Activated naive CD4-positive, alpha-beta T cell treated with anti-CD3 and anti-CD28 coated beads, Interleukin-2, amount 50 U/mL, for 24 hours (primary cell): ENCODE measurements at regions not wholly inside any gene's neighbourhood (a gene's known extent, or its start where the extent isn't known, plus 50 kb on each side); places are given as distances from the start of the nearest gene placed in this dataset.

ENCODE experiments used
- H3K27ac Mint-ChIP-seq: one replicate; pipeline ENCODE4 v1.8.0; 2021; ENCODE audit warnings: mild to moderate bottlenecking, mixed read lengths
- H3K27me3 Mint-ChIP-seq: one replicate; pipeline ENCODE4 v1.8.0; 2021; ENCODE audit warnings: mixed read lengths
- H3K36me3 Mint-ChIP-seq: one replicate; pipeline ENCODE4 v1.8.0; 2021; ENCODE audit warnings: mixed read lengths
- H3K4me1 Mint-ChIP-seq: one replicate; pipeline ENCODE4 v1.8.0; 2021; ENCODE audit warnings: mixed read lengths
- H3K4me3 Mint-ChIP-seq: one replicate; pipeline ENCODE4 v1.8.0; 2021; ENCODE audit warnings: mild to moderate bottlenecking, mixed read lengths
- H3K9me3 Mint-ChIP-seq: one replicate; pipeline ENCODE4 v1.8.0; 2021; ENCODE audit warnings: mixed read lengths

DNA sequence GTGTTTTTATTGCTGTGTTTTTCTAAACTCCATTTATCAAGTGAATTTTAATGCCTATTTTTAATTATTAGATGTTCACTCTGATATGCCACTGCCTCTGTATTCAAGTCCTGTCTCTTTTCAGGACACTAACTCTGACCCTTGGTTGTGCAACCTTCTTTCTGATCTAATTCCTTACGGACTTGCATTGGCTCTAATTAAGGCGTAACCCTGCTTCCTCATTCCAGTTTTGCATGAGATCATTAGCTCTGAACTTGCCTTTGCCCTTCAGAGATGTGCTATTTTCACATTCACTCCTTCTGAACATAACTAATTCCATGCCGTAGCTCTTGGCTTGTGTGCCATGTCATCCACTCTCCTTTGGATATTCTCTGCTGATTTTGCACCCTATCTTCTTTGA, 162.5 kb upstream of the TMEFF2 start:
- Mint-ChIP-seq H3K27me3 (peaks cover 2% of the 10 kb centered on the region), H3K4me1 (no peaks in the 10 kb centered on the region), H3K4me3 (no peak overlapping the region), H3K9me3 (no peaks in the 10 kb centered on the region), H3K36me3 (no peaks in the 10 kb centered on the region), H3K27ac (no peak overlapping the region)

DNA sequence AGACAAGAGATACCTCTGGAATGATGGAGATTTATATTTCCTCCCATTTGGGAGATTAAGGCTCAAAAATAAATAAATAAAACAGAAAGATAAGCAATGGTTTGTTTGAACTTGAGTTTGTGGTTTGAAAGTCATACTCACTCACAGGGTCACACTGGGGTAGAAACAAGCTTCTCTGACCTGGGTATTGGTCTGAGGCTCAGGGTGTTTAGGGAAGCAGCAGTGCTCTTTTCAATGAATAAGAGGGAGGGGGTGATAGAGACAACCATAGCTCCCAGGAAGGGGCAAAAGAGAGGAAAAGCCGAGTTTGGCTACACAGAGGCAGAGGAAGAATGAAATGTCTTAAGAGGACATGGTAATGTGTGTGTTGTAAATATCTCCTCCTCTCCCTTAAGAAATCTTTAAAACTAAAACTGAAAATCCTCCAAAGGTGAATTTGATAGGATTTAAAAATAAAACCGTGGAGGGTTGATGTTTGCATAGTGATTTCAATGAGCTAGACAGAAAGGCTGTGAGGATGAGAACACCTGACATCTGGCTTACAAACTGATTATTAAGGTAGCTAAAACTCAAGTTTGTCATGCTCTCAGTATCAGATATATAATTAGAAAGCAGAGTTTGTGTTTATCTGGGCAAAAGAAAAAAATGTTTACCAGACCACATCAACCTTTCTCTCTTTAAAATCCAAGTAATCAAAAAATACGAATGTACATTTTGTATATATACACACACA, 159.9 kb upstream of the TMEFF2 start:
- H3K27ac Mint-ChIP-seq, result no peak overlapping the region
- peaks cover 2% of the 10 kb centered on the region for H3K27me3 Mint-ChIP-seq
- no peaks in the 10 kb centered on the region for H3K4me1 Mint-ChIP-seq
- no peak overlapping the region for H3K4me3 Mint-ChIP-seq
- H3K9me3 Mint-ChIP-seq, result no peaks in the 10 kb centered on the region
- H3K36me3 Mint-ChIP-seq, result no peaks in the 10 kb centered on the region

DNA sequence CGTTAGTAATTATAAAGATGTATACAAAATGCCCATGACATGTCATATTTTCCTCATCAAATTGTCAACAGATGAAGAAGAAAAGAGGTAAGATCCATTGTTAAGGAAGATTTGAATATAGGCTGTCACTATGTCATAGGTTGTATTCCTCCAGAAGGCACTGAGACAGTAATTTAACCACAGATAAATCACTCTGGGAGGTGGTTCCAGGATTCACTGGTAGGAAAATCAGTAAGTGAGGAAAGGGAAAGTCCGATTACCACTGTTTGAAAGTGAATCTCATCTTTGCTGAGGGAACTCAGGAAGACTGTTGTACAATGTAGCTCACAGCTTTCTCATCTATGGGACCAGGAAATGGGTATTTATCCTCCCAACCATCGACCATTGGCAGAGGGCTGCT, 152.8 kb upstream of the TMEFF2 start:
- Mint-ChIP-seq H3K9me3 (peaks cover 6% of the 10 kb centered on the region), H3K4me1 (no peaks in the 10 kb centered on the region), H3K27ac (no peak overlapping the region), H3K4me3 (no peak overlapping the region), H3K36me3 (no peaks in the 10 kb centered on the region), H3K27me3 (no peaks in the 10 kb centered on the region)

DNA sequence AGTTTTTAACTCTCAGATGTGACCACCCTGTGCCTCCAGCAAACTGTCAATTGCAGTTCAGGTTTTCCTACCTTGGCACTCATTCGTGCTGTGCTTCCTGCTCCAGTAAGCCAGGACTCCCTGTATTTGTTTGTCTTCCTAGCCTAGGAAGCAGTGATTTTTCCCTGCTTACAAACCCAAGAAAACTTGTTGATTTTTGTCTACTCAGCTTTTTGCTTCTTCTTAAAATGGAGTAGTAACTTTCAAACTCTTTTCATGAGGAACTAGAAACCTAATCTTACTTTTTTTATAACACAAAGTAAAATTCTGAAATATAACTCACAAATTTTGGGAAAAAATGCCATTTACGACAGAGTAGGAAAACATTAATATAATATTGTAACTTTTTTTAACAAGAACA, 150.6 kb upstream of the TMEFF2 start:
- no peaks in the 10 kb centered on the region for H3K27me3 Mint-ChIP-seq
- no peak overlapping the region for H3K27ac Mint-ChIP-seq
- no peaks in the 10 kb centered on the region for H3K36me3 Mint-ChIP-seq
- no peak overlapping the region for H3K4me3 Mint-ChIP-seq
- H3K4me1 Mint-ChIP-seq, result no peaks in the 10 kb centered on the region
- H3K9me3 Mint-ChIP-seq, result peaks cover 13% of the 10 kb centered on the region

DNA sequence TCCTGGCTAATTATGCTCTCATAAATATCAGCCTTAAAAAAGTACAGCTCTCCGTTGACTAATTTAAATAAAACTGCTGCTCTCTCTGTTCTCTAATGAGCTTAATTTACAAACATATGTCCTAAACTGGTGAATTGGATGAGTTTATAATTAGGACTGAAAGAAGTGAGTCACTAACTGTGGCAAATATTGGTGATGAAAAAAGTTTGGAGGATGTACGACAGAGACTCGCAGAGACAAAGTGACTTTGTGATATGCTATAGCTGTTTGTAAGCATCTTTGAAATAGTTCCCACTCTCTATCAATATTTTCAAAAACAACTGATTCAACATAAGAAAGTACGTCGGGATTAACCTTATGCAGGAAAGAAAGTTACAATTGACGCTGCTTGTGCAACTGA, 138.9 kb upstream of the TMEFF2 start:
- no peak overlapping the region for H3K27ac Mint-ChIP-seq
- H3K9me3 Mint-ChIP-seq, result no peaks in the 10 kb centered on the region
- H3K4me1 Mint-ChIP-seq, result no peaks in the 10 kb centered on the region
- H3K36me3 Mint-ChIP-seq, result no peaks in the 10 kb centered on the region
- H3K27me3 Mint-ChIP-seq, result no peaks in the 10 kb centered on the region
- H3K4me3 Mint-ChIP-seq, result no peak overlapping the region

DNA sequence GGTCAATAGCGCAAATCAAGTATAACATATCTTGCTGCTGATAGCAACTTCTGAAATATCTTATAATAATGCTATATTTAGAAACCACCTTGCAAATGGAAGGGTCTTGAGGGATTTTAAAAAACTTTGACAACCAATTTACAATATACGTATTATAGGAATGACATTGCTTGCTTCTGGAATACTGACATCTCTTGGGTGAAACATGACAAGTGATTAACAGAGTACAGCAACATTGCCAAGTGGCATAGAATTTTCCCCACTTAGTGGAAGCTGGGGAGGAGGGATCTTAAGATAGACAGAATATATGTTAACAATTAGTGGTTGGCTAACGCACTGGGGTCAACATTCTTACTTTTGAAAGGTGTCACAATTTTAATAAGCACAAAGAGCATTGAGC, 133.6 kb upstream of the TMEFF2 start:
- H3K36me3 Mint-ChIP-seq, result no peaks in the 10 kb centered on the region
- no peaks in the 10 kb centered on the region for H3K9me3 Mint-ChIP-seq
- no peaks in the 10 kb centered on the region for H3K4me1 Mint-ChIP-seq
- no peaks in the 10 kb centered on the region for H3K27me3 Mint-ChIP-seq
- H3K4me3 Mint-ChIP-seq, result no peak overlapping the region
- no peak overlapping the region for H3K27ac Mint-ChIP-seq

DNA sequence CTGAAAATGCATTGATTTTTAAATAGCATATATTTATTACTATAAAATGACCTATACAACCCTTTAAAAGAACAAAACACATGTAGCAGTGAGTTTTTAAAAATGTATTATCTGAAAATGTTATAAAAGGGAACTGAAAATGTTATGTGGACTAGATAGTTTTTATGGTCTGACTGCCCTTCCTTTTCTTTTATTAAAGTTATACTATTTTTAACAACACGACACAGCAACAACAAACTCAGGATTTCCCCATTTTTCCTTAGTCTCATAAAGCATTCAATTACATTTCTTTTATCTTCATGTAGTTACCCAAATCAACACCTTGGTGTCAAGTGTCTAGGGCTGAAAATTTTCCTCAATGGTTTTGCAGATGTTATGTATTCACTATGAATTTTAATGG, 132.8 kb upstream of the TMEFF2 start:
- Mint-ChIP-seq H3K36me3 (no peaks in the 10 kb centered on the region), H3K27me3 (no peaks in the 10 kb centered on the region), H3K4me1 (no peaks in the 10 kb centered on the region), H3K9me3 (no peaks in the 10 kb centered on the region), H3K27ac (no peak overlapping the region), H3K4me3 (no peak overlapping the region)

DNA sequence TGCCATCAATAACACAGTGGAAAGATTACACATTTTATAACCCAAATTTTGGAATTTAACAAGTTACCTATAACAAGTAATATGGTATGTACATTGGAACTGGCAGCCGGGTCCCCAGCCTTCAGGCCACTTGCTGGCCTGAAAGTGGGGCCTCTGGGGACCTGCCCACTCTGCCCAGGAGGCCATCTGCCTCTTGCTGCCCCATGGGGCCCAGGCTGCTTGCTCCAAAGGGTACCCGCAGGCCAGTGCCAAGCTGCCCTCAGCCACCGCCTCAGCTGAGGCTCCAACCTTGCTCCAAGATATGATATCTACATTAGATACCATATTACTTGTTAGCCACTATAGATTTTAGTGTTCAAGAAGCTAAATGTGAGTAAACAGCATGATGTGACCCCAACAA, 120.8 kb upstream of the TMEFF2 start:
- H3K9me3 Mint-ChIP-seq, result no peaks in the 10 kb centered on the region
- H3K4me3 Mint-ChIP-seq, result no peak overlapping the region
- H3K36me3 Mint-ChIP-seq, result no peaks in the 10 kb centered on the region
- no peaks in the 10 kb centered on the region for H3K27me3 Mint-ChIP-seq
- no peak overlapping the region for H3K27ac Mint-ChIP-seq
- H3K4me1 Mint-ChIP-seq, result no peaks in the 10 kb centered on the region

DNA sequence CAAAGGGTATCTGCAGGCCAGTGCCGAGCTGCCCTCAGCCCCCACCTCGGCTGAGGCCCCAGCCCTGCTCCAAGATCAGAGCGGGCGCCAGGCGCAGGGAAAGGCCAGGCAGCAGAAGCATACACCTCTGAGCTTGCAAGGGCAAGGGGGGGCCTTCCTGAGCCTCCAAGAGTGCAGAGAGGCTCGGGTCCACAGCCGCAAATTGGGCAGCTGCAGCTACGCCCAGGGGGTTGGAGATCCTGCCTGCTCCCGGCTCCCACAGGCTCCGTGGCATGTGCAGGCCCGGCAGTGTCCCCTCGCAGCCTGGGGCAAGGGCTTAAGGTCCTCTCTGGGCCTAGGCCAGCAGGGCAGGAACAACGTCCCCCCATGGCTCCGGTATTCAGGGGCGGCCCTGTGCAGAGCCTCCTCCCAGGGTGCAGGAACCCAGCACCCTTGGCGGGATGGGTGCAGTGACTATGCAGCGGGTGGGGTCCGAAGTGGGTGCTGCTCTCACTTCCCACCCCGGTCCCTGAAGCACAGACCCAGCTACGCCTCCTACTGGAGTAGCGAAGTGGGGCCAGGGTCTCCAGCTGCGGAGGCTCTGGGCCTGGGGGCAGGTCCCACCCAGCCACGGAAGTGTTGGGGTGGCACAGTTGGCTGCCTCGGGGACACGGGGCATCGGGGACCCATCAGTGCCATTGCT, 120.2 kb upstream of the TMEFF2 start:
- H3K4me3 Mint-ChIP-seq, result no peak overlapping the region
- no peaks in the 10 kb centered on the region for H3K36me3 Mint-ChIP-seq
- H3K9me3 Mint-ChIP-seq, result no peaks in the 10 kb centered on the region
- no peaks in the 10 kb centered on the region for H3K4me1 Mint-ChIP-seq
- no peaks in the 10 kb centered on the region for H3K27me3 Mint-ChIP-seq
- no peak overlapping the region for H3K27ac Mint-ChIP-seq

DNA sequence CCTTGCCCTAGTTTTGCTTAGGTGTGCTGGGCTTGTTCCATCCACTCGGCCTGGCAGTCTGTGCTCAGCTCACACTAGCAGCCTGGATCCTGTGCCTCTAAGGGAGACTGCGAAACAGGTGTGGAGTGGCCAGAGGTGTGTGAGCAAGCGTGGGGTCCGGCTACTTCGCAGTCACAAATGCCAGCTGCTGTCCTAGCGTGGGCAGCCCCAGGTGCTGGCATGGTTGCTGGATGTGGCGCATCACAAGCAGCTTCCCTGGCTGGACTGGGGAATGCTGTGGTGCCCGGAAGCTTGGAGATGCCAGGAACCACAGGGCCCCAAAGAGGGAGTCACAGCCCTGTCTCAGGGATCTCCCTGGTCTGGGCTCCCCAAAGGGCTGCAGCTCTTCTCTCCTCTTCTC, 119.0 kb upstream of the TMEFF2 start:
- no peaks in the 10 kb centered on the region for H3K27me3 Mint-ChIP-seq

DNA sequence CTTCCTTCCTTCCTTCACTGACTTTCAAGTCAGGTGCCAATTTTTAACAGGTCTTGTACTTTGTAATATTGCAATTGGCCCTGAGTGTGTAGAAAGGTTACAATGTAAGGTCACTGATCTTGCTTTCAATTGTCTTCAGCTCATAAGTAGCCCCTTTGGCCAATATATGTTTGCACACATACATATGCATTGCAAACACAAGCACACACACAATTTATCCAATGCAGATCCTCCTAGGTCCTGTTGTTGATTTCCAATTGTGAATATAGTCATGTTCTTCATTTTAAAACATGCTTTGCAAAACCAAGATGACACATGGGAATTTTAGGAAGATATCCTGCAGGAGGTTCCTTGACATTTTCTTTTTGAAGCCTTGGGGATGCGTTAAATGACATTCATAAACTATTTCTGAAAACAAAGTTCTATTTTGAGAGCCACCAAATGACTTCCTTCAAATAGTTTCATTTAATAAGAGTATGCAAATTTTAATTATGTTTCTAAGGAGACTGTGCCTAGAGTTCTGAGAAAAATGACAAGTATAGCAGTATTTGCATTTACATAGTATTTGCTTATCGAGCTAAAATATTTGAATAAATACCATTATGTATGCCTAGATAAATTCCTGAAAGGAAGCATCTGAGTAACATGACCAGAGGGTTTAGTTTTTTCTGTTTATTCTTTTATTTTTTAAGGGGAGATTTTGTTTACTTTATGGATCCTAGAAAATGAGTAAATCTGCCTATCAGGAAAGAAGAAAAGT, 117.1 kb upstream of the TMEFF2 start:
- Mint-ChIP-seq H3K27ac (no peak overlapping the region), H3K36me3 (no peaks in the 10 kb centered on the region), H3K4me3 (no peak overlapping the region), H3K4me1 (no peaks in the 10 kb centered on the region), H3K27me3 (peaks cover 2% of the 10 kb centered on the region), H3K9me3 (no peaks in the 10 kb centered on the region)

More for the DNA sequence above, 119.0 kb upstream of the TMEFF2 start:
- Mint-ChIP-seq H3K9me3 (no peaks in the 10 kb centered on the region), H3K27ac (no peak overlapping the region), H3K4me3 (no peak overlapping the region), H3K4me1 (no peaks in the 10 kb centered on the region), H3K36me3 (no peaks in the 10 kb centered on the region)

DNA sequence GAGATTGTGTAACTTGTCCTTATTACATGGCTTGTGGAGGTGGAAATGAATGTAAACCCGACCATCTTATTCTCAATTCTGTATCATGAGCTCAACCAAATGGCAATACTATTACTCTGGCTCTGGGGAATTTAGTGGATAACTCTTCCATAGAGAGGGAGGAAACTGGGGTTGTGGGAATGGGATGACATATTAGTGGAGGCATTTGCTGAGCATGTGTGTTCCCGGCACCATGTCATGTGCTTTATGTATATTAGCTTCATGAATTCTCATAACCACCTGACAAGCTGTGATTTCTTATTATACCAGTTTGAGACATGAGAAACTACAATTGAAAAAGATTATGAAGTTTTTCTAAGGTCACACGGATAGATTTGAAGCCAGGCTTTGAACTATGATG, 112.8 kb upstream of the TMEFF2 start:
- Mint-ChIP-seq H3K4me3 (no peak overlapping the region), H3K27me3 (peaks cover 2% of the 10 kb centered on the region), H3K27ac (no peak overlapping the region), H3K9me3 (no peaks in the 10 kb centered on the region), H3K4me1 (no peaks in the 10 kb centered on the region), H3K36me3 (no peaks in the 10 kb centered on the region)

DNA sequence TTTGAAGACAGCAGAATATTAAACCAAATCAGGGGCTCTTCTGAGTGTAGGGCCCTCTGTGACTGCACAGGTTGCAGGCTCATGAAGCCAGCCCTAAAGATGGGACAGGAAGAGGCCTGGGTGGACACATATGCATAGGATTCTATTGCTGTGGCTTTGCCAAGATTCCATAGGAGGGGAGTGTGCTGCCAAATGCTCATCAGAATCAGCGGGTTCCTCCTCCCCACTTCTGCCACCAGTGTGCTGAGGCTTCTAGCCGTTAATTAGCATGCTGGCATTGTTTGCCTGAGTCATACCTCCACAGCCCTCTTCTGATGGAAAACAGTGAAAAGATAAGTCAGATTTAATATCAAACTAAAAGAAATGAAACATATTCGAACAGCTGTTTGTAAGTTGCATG, 103.9 kb upstream of the TMEFF2 start:
- no peaks in the 10 kb centered on the region for H3K4me1 Mint-ChIP-seq
- no peaks in the 10 kb centered on the region for H3K36me3 Mint-ChIP-seq
- H3K27ac Mint-ChIP-seq, result no peak overlapping the region
- H3K27me3 Mint-ChIP-seq, result no peaks in the 10 kb centered on the region
- H3K9me3 Mint-ChIP-seq, result no peaks in the 10 kb centered on the region
- no peak overlapping the region for H3K4me3 Mint-ChIP-seq

DNA sequence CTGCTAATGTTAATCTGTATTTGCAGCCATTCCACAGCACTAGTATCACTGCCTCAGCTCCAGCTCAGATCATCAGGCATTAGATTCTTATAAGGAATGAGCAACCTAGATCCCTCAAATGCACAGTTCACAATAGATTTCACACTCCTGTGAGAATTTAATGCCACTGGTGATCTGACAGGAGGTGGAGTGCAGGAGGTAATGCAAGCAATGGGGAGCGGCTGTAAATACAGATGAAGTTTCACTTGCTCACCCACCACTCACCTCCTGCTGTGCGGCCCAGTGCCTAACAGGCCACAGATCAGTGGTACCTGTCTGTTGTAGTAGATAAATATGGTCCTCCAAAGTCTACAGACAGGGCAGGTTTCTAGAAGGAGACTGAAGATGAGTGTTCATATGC, 97.7 kb upstream of the TMEFF2 start:
- Mint-ChIP-seq H3K4me3 (no peak overlapping the region), H3K4me1 (no peaks in the 10 kb centered on the region), H3K27me3 (peaks cover 1% of the 10 kb centered on the region), H3K36me3 (no peaks in the 10 kb centered on the region), H3K9me3 (no peaks in the 10 kb centered on the region), H3K27ac (no peak overlapping the region)

DNA sequence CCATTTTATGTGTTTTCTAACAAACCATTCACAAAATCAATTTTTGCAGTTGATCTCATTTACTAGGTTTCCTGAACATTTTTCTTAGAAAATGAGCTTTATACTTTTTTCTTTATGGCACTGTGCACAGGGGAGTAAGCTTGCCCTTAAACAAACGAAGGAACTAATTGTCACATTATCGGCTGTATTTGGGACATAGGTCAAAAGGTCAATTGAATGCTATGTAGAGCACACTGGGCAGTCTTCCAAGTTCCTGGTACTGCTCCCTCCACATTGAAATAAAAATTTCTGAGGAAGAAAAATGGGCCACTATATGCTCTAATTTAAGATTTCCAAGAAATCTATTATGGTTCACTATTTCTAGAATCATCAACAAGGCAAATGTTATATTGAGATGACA, 93.6 kb upstream of the TMEFF2 start:
- Mint-ChIP-seq H3K27ac (no peak overlapping the region), H3K4me1 (no peaks in the 10 kb centered on the region), H3K9me3 (no peaks in the 10 kb centered on the region), H3K27me3 (peaks cover 1% of the 10 kb centered on the region), H3K4me3 (no peak overlapping the region), H3K36me3 (no peaks in the 10 kb centered on the region)

DNA sequence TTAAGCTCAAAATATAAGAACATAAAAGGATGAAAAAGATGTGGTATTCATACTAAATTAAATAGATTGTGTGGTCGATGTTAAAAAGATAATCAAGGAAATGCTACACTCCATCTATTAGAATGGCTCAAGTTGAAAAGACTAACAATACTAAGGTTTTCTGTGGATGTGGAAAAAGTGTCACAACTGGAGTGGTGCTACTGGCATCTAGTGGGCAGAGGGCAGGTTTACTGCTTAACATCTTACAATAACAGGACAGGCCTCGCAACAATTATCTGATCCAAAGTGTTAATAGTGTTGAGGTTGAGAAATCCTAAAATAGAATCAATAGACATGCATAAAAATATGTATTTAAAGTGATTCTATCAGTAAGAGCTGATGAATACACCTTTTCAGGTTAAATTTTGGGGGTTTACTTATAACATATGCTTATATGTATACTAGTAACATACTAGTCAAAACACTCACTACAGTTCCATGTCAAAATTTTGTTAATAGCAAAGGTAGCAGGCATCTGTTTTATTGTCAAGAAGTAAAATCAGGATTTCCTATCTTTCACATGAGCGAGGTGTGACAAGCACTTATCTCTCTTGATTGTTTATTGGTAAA, 91.5 kb upstream of the TMEFF2 start:
- Mint-ChIP-seq H3K4me1 (no peaks in the 10 kb centered on the region), H3K27me3 (peaks cover 3% of the 10 kb centered on the region), H3K4me3 (no peak overlapping the region), H3K9me3 (no peaks in the 10 kb centered on the region), H3K27ac (no peak overlapping the region), H3K36me3 (no peaks in the 10 kb centered on the region)
